Mucosa of descending colon (tissue), 3 donors: ENCODE measurements at regions not wholly inside any gene's neighbourhood (a gene's known extent, or its start where the extent isn't known, plus 50 kb on each side); places are given as distances from the start of the nearest gene placed in this dataset.
"Not testable (repeated sequence)": the region's sequence is repeated elsewhere in the genome, so short reads cannot be mapped to it uniquely, and the experiment has no call there.

Experiments used
- ATAC-seq: fragments of 200-7000 bp; cut with Tn5 transposase; one replicate; pipeline ENCODE4 v1.9.1; 2020; ENCODE audit warnings: mild to moderate bottlenecking, moderate library complexity
- DNase-seq, 3 donors: peaks; one replicate each; pipeline ENCODE4 v3.0.0-alpha.2; 2020
- H3K36me3 ChIP-seq: fragments of 200-600 bp; one replicate; pipeline ENCODE4 v1.8.0; 2021; ENCODE audit warnings: low read depth, mild to moderate bottlenecking
- H3K4me1 ChIP-seq: fragments of 200-600 bp; one replicate; pipeline ENCODE4 v1.8.0; 2021; ENCODE audit warnings: low read depth, mild to moderate bottlenecking
- H3K4me3 ChIP-seq: fragments of 200-600 bp; one replicate; pipeline ENCODE4 v1.8.0; 2021; ENCODE audit warnings: mild to moderate bottlenecking
- H3K9me3 ChIP-seq: fragments of 200-600 bp; one replicate; pipeline ENCODE4 v1.8.0; 2021; ENCODE audit warnings: mild to moderate bottlenecking
- CTCF ChIP-seq: fragments of 200-600 bp; IDR thresholded peaks from one replicate; pipeline ENCODE4 v1.8.0; 2022; ENCODE audit warnings: antibody characterized with exemption, mild to moderate bottlenecking
- intact Hi-C, 2 donors: fragments of 100-400 bp; cut with DNase I in 1 of 2; cut with micrococcal nuclease in 1 of 2; formaldehyde crosslinking; loops; one replicate each; pipeline versions ENCODE4 v1.11.0 to v1.11.1; 2022; cut with DNase I, micrococcal nuclease
- donor health status: DM: no; HTN: no; CAD: no; lungs with moderate emphysema.
- donor health status: DM: no; HTN: no; CAD: no.
- donor health status: DM: no; HTN: yes; CAD: no.

GRCh38 chr22:23383491-23384361 is 196.4 kb downstream of the IGLL1 start:
- H3K4me3 ChIP-seq: no peak overlapping the region
- intact Hi-C loops: no loop called here
- H3K4me1 ChIP-seq: peaks cover 4% of the 10 kb centered on the region
- no peaks in the 10 kb centered on the region for H3K36me3 ChIP-seq
- H3K9me3 ChIP-seq: no peaks in the 10 kb centered on the region
- DNase-seq (peak in 1 of 3 donors; percentile 43), ATAC-seq (no peak)
- no peak for TF ChIP-seq CTCF

DNA sequence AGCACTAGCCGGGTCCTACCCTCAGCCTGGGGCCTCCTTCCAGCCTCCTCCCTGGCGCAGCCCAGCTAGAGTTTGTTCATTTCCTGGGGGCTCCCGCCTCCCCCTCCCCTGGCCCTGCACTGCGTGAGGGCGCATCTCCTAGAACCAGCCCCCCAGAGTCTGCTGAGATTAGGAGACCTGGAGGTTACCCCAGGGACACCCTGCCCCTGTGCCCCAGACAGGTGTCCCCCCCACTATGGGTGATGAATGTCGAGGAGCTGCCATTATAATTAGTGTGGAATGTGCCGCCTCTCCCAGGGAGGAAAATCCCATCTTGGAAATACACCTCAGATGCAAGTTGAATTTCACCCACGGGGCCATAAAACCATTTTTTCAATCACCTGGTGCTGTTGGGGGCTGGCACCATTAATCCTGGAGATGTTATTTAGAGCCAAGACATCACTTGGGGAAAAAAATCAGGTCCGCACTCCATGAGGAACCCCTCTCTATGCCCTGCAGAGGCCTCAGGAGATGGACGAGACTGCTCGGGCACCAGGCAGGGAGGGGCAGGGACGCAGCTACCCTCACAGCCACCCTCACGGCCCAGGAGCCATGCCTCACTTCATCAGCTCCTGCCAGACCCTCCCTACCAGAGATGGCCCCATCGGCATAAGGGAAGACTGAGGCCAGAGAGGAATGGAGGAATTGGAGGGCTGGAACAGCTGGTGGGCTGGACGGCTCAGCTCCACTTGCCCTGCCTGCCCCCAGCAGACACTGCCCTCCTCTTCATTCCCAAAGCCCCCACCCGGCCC is 197.5 kb downstream of the IGLL1 start:
- peaks cover 4% of the 10 kb centered on the region for H3K4me1 ChIP-seq
- ATAC-seq (no peak), DNase-seq (no peak)
- intact Hi-C loops: no loop called here
- no peaks in the 10 kb centered on the region for H3K36me3 ChIP-seq
- no peak overlapping the region for H3K4me3 ChIP-seq
- TF ChIP-seq CTCF: no peak
- H3K9me3 ChIP-seq: no peaks in the 10 kb centered on the region

GRCh38 chr22:23381661-23382427 is 198.2 kb downstream of the IGLL1 start:
- no peak for TF ChIP-seq CTCF
- Histone ChIP-seq H3K4me3 (no peak overlapping the region), H3K9me3 (no peaks in the 10 kb centered on the region), H3K36me3 (no peaks in the 10 kb centered on the region), H3K4me1 (peaks cover 4% of the 10 kb centered on the region)
- intact Hi-C loops: no loop called here
- DNase-seq: no peak
- ATAC-seq: no peak

DNA sequence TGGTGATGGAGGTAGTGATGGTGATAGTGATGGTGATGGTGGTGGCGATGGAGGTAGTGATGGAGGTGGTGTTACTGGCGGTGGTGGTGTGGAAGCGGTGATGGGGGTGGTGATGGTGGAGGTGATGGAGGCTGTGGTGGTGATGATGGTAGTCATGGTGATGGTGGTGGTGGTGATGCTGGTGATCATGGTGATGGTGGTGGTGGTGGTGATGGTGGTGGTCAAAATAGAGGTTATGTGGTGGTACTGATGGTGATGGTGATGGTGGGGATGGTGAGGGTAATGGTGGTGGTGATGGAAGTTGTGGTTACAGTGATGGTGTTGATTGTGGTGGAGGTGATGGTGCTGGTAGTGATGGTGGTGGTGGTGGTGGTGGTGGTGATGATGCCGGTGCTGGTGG is 199.2 kb downstream of the IGLL1 start:
- DNase-seq (no peak), ATAC-seq (no peak)
- Histone ChIP-seq H3K4me3 (no peak overlapping the region), H3K36me3 (no peaks in the 10 kb centered on the region), H3K4me1 (peaks cover 4% of the 10 kb centered on the region), H3K9me3 (no peaks in the 10 kb centered on the region)
- TF ChIP-seq CTCF: no peak
- intact Hi-C loops: no loop called here

GRCh38 chr22:23380230-23380573 is 199.9 kb downstream of the IGLL1 start:
- H3K9me3 ChIP-seq: no peaks in the 10 kb centered on the region
- no peak for ATAC-seq
- no peak overlapping the region for H3K4me3 ChIP-seq
- no peak for TF ChIP-seq CTCF
- H3K4me1 ChIP-seq: peaks cover 4% of the 10 kb centered on the region
- no peaks in the 10 kb centered on the region for H3K36me3 ChIP-seq
- intact Hi-C loops: no loop called here
- peak in 1 of 3 donors; percentile 45 for DNase-seq

GRCh38 chr22:23379540-23380229 is 199.4 kb downstream of the BCR start:
- intact Hi-C loops: loop anchor here in 1 of 2 donors (10.0 kb wide), 1 partner anchor 55 kb away; no protein-coding TSS in a partner anchor
- not testable (repeated sequence) for H3K9me3 ChIP-seq, ATAC-seq, DNase-seq, H3K4me1 ChIP-seq, H3K4me3 ChIP-seq, H3K36me3 ChIP-seq
